MM.1S (cell line): ENCODE measurements at regions not wholly inside any gene's neighbourhood (a gene's known extent, or its start where the extent isn't known, plus 50 kb on each side); places are given as distances from the start of the nearest gene placed in this dataset.

Source experiments
- CTCF ChIP-seq: fragments of 300-600 bp; sonication (generic); IDR thresholded peaks from 2 replicates; pipeline ENCODE4 v1.5.1; 2016; ENCODE audit warnings: antibody characterized with exemption, low read length, mixed read lengths
- EZH2 ChIP-seq: fragments of 300-600 bp; sonication (generic); optimal IDR thresholded peaks from 2 replicates; pipeline ENCODE3; 2017; ENCODE audit warnings: low read depth, mild to moderate bottlenecking, antibody characterized with exemption, low read length, mixed read lengths
- EZH2phosphoT487 ChIP-seq: fragments of 300-600 bp; sonication (generic); IDR thresholded peaks from 2 replicates; pipeline ENCODE4 v1.6.1; 2018; ENCODE audit warnings: antibody characterized with exemption, low read length

GRCh38 chr4:30832639-30833038 is 112.5 kb downstream of the PCDH7 start:
- TF ChIP-seq CTCF (no peak), EZH2 (no peak), EZH2phosphoT487 (no peak)
